HG03469 (cell line): ENCODE measurements at regions not wholly inside any gene's neighbourhood (a gene's known extent, or its start where the extent isn't known, plus 50 kb on each side); places are given as distances from the start of the nearest gene placed in this dataset.

Source experiments
- ATAC-seq: cut with Tn5 transposase; IDR thresholded peaks from one replicate; pipeline ENCODE4 v1.9.1; 2021; ENCODE audit warnings: mild to moderate bottlenecking, moderate library complexity, moderate number of reproducible peaks; ENCODE audit not compliant: unreplicated experiment

GRCh38 chr18:37698508-37699040 lies 133.0 kb upstream of the CELF4 start:
- ATAC-seq: no peak

DNA sequence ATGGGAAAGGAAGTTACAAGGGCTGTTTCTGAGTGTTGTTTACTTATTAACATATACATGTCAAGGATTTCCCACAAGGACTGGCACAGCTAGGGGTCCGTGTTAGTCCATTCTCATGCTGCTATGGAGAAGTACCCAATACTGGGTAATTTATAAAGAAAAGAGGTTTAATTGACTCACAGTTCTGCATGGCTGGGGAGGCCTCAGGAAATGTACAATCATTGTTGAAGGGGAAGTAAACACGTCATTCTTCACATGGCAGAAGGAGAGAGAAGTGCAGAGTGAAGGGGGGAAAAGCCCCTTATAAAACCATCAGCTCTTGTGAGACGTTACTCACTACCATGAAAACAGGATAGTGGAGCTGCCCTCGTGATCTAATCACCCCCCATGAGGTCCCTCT lies 128.9 kb upstream of the CELF4 start:
- ATAC-seq: no peak

DNA sequence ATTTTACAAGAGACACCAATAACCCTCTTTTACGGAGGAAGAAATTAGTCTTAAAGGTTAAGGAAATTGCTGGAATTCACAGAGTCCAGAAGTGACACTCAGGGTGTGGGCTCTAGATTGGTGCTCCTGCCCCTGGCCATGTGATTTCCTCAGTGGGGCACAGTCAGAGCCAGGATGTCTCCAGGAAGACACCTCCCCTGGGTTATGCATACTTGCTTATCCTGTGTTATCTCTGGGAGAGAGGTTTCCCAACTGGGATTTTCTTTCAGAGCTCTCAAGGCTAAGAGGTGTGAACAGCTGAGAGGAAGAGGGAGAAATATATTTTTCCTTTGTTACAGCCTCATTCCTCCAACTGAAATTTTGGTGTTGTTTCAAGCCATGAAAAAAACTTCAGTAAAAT lies 125.6 kb upstream of the CELF4 start:
- ATAC-seq: no peak

DNA sequence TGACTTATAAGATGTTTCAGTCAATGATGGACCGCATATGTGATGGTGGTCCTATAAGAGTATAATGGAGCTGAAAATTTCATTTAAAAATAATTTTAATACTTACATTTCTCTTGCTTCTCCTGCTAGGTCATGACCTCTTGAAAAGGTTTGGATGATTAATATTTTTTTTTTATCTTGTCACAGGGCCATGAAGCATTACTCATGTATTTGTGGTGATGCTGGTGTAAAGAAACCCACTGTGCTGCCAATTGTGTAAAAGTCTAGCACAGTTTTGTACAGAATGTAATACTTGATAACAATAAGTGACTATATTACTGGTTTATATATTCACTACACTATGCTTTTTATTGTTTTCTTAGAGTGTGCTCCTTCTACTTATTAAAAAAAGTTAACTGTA lies 124.2 kb upstream of the CELF4 start:
- ATAC-seq: no peak

DNA sequence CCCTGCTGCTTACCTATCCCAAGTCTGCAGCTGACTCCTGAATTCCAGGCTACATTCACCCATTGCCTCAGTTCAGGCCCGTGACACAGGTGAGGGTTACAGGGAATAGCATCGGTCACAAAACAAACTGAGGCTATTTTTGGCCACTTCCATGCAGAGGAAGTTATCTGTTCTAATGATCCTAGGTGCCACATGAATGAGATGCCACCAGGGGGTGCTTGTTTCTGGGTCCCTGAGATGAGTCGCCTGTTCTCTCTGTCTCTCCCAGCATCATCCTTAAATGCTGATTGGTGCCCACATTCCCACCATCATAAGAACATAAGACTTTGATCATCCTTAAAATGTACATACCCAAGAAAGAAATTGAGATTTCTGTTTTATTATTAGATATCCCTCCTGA lies 119.0 kb upstream of the CELF4 start:
- no peak for ATAC-seq

- no peak for ATAC-seq
Observed at GRCh38 chr18:37684183-37684582, 118.6 kb upstream of the CELF4 start.

DNA sequence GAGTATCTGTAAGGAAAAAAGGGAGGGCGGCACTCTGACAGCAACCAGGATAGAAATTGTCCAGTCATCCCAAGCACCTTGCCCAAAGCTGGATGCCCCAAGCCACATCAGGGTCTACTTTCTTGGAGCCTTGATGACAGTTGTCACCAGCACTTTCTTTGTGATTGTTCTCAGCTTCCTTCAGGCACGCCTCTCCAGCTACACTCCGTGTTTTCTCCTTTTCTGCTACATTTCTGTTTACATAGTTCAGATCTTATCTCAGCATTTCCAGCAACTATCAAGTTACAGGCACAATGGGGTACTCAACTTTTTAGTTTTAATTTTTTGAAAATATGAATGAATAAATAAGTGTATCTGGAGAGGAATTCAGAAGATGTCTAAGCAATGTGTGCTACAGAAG lies 115.3 kb upstream of the CELF4 start:
- ATAC-seq: no peak

- ATAC-seq: no peak
Observed at GRCh38 chr18:37676276-37676675, 110.7 kb upstream of the CELF4 start.

- ATAC-seq: no peak
Observed at GRCh38 chr18:37675699-37676098, 110.1 kb upstream of the CELF4 start.

- ATAC-seq: no peak
Observed at GRCh38 chr18:37674570-37674969, 109.0 kb upstream of the CELF4 start.

GRCh38 chr18:37673671-37674070 lies 108.1 kb upstream of the CELF4 start:
- no peak for ATAC-seq

GRCh38 chr18:37672932-37673595 lies 107.5 kb upstream of the CELF4 start:
- ATAC-seq: no peak

DNA sequence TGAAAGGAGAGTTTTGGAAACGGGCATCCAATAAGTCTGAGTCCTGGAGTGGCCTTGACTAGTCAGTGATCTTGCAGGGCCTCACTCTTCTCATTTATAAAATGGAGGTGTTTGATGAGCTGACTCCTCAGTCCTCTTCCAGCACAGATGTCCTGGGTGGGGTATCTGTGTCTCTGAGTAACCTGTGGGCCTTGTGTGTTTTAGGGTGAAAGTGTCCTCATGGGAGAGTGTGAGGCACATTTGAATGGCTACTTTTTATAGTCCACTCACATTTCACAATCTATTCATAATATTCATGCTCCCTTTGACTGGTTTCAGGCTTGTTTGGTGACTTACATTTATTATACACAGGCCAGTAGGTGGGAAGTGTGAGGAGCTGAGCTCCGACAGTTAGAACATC lies 106.4 kb upstream of the CELF4 start:
- no peak for ATAC-seq

GRCh38 chr18:37671530-37671929 lies 105.9 kb upstream of the CELF4 start:
- ATAC-seq: no peak

- ATAC-seq: no peak
Observed at GRCh38 chr18:37671119-37671518, 105.5 kb upstream of the CELF4 start.

- no peak for ATAC-seq
Observed at GRCh38 chr18:37669991-37670534, 104.5 kb upstream of the CELF4 start.

DNA sequence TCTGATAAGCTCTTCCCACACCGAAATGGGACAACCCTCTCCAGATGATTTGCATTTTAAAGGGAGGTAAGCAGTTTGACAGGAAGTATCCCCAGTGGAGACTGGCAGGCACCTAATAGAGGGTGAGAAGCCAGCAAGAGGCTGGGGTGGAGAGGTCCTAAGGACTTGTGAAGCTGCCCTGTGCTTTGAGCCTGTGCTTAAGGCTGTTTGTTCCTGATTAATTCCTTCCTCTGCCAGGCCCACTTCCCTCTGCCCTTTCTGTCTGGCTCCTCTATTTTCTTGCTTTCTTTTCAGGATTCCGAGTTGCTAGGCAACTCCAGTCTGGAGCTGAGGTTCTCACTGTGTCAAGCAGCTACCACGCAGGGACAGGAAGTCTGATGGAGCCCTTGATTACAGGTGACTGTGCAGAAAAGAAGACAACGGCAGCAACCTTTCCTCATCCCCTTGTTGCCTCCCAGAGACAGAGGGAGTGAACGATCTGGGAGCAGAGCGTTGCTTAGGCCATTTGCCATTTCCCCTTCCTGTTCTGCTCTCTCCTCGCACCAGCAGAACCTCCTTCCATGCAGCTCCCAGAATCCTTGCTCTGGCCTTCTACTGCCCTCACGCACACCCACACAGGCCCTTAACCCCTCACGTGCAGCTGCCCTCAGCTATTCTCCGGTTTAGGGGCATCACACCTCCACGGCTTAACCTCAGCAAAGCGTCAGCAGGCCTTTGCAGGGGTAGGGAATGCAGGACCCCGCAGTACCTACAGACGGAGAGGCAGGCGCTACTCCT lies 103.6 kb upstream of the CELF4 start:
- no peak for ATAC-seq

- no peak for ATAC-seq
Observed at GRCh38 chr18:37667836-37668235, 102.2 kb upstream of the CELF4 start.

GRCh38 chr18:37666991-37667390 lies 101.4 kb upstream of the CELF4 start:
- ATAC-seq: no peak

DNA sequence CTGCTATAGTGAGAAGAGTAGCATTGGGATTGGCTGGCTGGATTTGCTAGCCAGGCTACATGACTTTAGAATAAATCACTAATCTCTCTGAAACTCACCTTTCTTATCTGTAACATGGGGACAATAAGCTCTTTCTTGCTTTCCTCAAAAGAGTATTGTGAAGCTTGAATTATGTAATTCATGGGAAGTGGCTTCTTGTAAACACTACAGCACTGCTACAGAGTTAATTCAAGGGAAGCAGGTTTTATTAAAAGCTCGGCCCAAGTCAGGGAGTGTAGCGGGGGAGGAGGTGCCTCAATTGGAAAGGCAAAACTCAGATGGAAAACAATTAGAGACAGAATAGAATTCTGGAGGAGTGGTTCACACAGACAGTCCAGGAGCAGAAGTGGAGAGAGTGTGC lies 100.9 kb upstream of the CELF4 start:
- no peak for ATAC-seq

DNA sequence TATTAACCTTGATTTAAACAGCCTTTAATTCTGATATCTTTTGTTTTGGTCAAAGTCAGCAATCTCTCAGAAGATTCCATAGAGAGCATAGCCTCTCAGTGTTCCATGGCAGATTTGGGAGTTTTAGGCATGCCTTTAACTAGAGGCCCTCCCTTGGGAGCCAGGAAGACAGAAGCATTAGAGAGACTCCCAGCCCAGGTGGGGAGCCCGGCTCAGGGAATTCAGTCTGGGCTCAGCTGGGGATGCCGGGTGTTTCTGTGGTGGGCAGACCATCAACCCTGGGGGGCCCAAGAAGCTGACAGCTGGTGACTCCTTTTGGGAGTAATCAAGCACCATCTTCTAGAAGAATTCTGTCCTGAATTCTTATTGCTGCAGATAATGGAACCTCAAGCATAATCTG lies 99.7 kb upstream of the CELF4 start:
- no peak for ATAC-seq

DNA sequence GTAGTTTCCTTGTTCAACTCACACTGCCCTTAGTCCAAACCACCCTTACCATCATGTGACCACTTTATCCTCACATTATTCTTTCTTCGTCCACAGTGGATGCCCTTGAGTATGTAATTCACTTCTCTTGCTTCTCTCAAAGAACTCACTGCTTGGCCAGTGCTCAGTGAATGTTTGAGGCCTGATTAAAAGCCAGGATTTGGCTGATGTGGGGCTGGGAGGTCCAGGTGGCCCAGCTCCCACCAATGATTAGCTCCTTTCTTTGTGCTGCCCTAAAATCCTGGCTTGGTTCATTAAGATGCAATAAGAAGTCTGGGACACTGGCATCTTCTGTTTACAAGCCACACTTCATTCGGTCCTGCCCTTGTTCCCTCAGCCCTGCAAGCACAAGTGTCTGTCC lies 97.8 kb upstream of the CELF4 start:
- ATAC-seq: no peak
